ENCODE measurements at regions not wholly inside any gene's neighbourhood (a gene's known extent, or its start where the extent isn't known, plus 50 kb on each side); places are given as distances from the start of the nearest gene placed in this dataset.

DNA sequence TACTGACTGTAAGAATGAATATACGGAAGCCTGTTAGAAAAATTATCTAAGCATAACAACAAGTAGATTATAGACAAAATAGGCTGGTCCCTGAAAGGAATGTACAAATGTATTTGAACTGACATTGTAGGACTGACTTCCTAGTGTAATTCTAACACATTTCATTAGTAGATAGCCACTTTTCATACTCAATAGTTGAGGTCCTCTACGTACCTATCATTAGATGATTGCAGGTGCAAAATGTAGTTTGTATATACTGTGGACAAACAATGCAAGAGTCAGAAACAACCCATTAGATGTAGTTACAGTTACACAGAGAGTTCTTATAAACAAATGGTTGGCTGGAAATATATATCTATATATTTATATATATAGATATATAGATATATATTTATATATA is 402.3 kb upstream of the SLITRK6 start:
- no peaks in the 10 kb centered on the region for H3K9me3 Mint-ChIP-seq (ENCODE audit: low read depth, unreplicated experiment)
- no peak overlapping the region for H3K27ac Mint-ChIP-seq (ENCODE audit: unreplicated experiment)
- TF ChIP-seq, protein P1, sequence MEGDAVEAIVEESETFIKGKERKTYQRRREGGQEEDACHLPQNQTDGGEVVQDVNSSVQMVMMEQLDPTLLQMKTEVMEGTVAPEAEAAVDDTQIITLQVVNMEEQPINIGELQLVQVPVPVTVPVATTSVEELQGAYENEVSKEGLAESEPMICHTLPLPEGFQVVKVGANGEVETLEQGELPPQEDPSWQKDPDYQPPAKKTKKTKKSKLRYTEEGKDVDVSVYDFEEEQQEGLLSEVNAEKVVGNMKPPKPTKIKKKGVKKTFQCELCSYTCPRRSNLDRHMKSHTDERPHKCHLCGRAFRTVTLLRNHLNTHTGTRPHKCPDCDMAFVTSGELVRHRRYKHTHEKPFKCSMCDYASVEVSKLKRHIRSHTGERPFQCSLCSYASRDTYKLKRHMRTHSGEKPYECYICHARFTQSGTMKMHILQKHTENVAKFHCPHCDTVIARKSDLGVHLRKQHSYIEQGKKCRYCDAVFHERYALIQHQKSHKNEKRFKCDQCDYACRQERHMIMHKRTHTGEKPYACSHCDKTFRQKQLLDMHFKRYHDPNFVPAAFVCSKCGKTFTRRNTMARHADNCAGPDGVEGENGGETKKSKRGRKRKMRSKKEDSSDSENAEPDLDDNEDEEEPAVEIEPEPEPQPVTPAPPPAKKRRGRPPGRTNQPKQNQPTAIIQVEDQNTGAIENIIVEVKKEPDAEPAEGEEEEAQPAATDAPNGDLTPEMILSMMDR (IDR thresholded peaks at IDR 0.05; ENCODE audit: unreplicated experiment): no peak
- H3K36me3 Mint-ChIP-seq (ENCODE audit: insufficient read depth, unreplicated experiment): no peaks in the 10 kb centered on the region
- H3K27me3 Mint-ChIP-seq (ENCODE audit: unreplicated experiment): no peaks in the 10 kb centered on the region
- CTCF ChIA-PET: no interaction called here
- no peak overlapping the region for H3K4me3 Mint-ChIP-seq (ENCODE audit: low read depth, unreplicated experiment)
- H3K4me1 Mint-ChIP-seq (ENCODE audit: low read depth, unreplicated experiment): no peaks in the 10 kb centered on the region
- DNase-seq: no peak
- intact Hi-C loops (cut with micrococcal nuclease; ENCODE audit: unreplicated experiment): no loop called here
- BruUV-seq (replicated peaks): no TSS peak

DNA sequence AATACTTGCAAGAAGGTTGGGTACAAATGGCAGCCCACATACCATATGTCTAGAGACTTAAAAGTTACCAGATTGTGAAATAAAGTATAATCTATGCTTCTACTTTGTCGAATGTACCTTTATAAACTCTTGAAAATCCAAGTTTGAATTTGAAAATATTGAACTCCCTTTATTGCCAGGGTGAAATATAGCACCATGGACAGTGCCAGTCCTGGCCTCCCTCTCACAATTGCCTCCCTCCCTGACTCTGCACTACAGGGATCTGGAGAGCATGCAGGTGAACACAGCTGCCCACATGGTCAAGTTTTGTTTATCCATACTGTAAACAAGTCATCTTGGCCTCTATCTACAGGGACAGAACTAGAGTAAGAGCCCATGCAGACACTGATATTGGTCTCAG is 394.1 kb upstream of the SLITRK6 start:
- H3K4me1 Mint-ChIP-seq (ENCODE audit: low read depth, unreplicated experiment): no peaks in the 10 kb centered on the region
- no TSS peak for BruUV-seq (replicated peaks)
- no peak overlapping the region for H3K4me3 Mint-ChIP-seq (ENCODE audit: low read depth, unreplicated experiment)
- no peaks in the 10 kb centered on the region for H3K36me3 Mint-ChIP-seq (ENCODE audit: insufficient read depth, unreplicated experiment)
- CTCF ChIA-PET: no interaction called here
- TF ChIP-seq, protein P1 (IDR thresholded peaks at IDR 0.05; ENCODE audit: unreplicated experiment): no peak
- intact Hi-C loops (cut with micrococcal nuclease; ENCODE audit: unreplicated experiment): no loop called here
- no peak overlapping the region for H3K27ac Mint-ChIP-seq (ENCODE audit: unreplicated experiment)
- no peaks in the 10 kb centered on the region for H3K27me3 Mint-ChIP-seq (ENCODE audit: unreplicated experiment)
- no peak for DNase-seq
- no peaks in the 10 kb centered on the region for H3K9me3 Mint-ChIP-seq (ENCODE audit: low read depth, unreplicated experiment)

DNA sequence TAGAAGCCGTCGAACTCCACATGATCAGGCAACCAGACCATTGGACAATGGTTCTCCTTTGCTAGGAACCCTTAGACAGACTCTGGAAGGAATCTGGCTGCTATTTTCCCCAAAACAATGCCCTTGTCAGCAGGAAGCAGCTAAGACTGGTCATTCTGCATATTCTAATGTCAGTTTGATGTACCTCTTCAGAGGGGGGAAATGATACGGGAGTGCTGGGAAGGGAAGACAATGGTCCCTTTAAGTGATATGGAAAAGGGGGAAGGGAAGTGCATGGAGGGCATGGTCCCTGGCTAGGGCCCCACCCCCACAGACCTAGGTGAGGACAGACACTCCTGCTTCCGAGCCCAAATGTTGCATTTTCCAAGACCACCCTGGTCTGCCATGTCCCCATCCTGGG is 389.0 kb upstream of the SLITRK6 start:
- TF ChIP-seq, protein P1 (IDR thresholded peaks at IDR 0.05; ENCODE audit: unreplicated experiment): no peak
- intact Hi-C loops (cut with micrococcal nuclease; ENCODE audit: unreplicated experiment): no loop called here
- Mint-ChIP-seq H3K27ac (ENCODE audit: unreplicated experiment) (no peak overlapping the region), H3K4me1 (ENCODE audit: low read depth, unreplicated experiment) (no peaks in the 10 kb centered on the region), H3K36me3 (ENCODE audit: insufficient read depth, unreplicated experiment) (no peaks in the 10 kb centered on the region), H3K27me3 (ENCODE audit: unreplicated experiment) (no peaks in the 10 kb centered on the region), H3K4me3 (ENCODE audit: low read depth, unreplicated experiment) (no peak overlapping the region), H3K9me3 (ENCODE audit: low read depth, unreplicated experiment) (no peaks in the 10 kb centered on the region)
- no TSS peak for BruUV-seq (replicated peaks)
- DNase-seq: no peak
- CTCF ChIA-PET: no interaction called here

DNA sequence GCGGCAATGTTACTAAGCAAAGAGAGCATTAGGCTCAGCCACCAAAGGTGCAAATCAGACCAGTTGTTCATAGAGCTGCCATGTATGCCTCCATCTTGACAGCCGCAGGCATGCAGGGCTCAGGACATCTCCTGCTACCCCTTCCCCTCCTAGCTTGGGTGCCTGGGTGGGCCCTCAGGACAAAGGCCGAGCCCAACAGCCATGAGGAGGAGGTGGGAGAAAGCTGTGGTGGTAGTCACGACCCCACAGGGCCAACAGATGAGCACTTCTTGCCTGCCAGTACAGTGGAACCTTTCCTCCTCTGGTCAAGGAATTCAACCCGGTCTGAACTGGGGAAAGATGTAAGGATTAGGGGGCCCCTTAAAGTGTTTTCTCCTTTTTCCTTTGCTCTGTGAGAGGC is 386.4 kb upstream of the SLITRK6 start:
- TF ChIP-seq, protein P1 (IDR thresholded peaks at IDR 0.05; ENCODE audit: unreplicated experiment): no peak
- no TSS peak for BruUV-seq (replicated peaks)
- intact Hi-C loops (cut with micrococcal nuclease; ENCODE audit: unreplicated experiment): no loop called here
- CTCF ChIA-PET: no interaction called here
- no peak for DNase-seq
- Mint-ChIP-seq H3K27me3 (ENCODE audit: unreplicated experiment) (no peaks in the 10 kb centered on the region), H3K4me3 (ENCODE audit: low read depth, unreplicated experiment) (no peak overlapping the region), H3K9me3 (ENCODE audit: low read depth, unreplicated experiment) (no peaks in the 10 kb centered on the region), H3K36me3 (ENCODE audit: insufficient read depth, unreplicated experiment) (no peaks in the 10 kb centered on the region), H3K4me1 (ENCODE audit: low read depth, unreplicated experiment) (no peaks in the 10 kb centered on the region), H3K27ac (ENCODE audit: unreplicated experiment) (no peak overlapping the region)

DNA sequence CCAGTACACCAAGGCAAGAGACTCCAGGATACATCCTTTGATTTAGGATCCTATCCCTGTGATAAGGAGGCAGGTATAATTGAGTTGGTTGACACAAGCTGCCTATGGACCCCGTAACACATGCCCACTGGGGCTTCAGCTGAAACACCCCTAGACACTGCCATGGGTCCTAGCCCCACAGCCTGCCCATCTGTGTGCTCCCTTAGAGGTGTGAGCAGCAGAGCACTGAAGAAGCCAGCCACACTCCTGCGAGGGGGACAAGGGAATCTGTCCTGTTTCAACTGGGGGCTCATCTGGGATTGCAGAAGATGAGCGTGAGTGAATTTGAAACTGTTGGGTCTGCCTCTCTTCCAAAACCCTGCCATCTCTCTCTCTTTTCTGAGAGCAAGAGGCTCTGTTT is 385.9 kb upstream of the SLITRK6 start:
- BruUV-seq (replicated peaks): no TSS peak
- no peak overlapping the region for H3K4me3 Mint-ChIP-seq (ENCODE audit: low read depth, unreplicated experiment)
- H3K27me3 Mint-ChIP-seq (ENCODE audit: unreplicated experiment): no peaks in the 10 kb centered on the region
- H3K36me3 Mint-ChIP-seq (ENCODE audit: insufficient read depth, unreplicated experiment): no peaks in the 10 kb centered on the region
- H3K27ac Mint-ChIP-seq (ENCODE audit: unreplicated experiment): no peak overlapping the region
- TF ChIP-seq, protein P1 (IDR thresholded peaks at IDR 0.05; ENCODE audit: unreplicated experiment): no peak
- CTCF ChIA-PET: no interaction called here
- H3K9me3 Mint-ChIP-seq (ENCODE audit: low read depth, unreplicated experiment): no peaks in the 10 kb centered on the region
- intact Hi-C loops (cut with micrococcal nuclease; ENCODE audit: unreplicated experiment): no loop called here
- no peak for DNase-seq
- no peaks in the 10 kb centered on the region for H3K4me1 Mint-ChIP-seq (ENCODE audit: low read depth, unreplicated experiment)
